Hypothalamus (tissue), 51 donors: ENCODE measurements at regions not wholly inside any gene's neighbourhood (a gene's known extent, or its start where the extent isn't known, plus 50 kb on each side); places are given as distances from the start of the nearest gene placed in this dataset.
A peak's percentile ranks its signal among the peaks of the same experiment; 100 is the strongest.

Source experiments
- DNase-seq, 51 donors: peaks; one replicate each; lab custom pipeline; 2025; lab: John Stamatoyannopoulos, UW

- no peak for DNase-seq
Observed at GRCh38 chr22:27441706-27442475, 359.7 kb downstream of the MN1 start.

- no peak for DNase-seq
Observed at GRCh38 chr22:27443306-27443705, 358.2 kb downstream of the MN1 start.

- DNase-seq = no peak
Observed at GRCh38 chr22:27445881-27446280, 355.7 kb downstream of the MN1 start.

DNA sequence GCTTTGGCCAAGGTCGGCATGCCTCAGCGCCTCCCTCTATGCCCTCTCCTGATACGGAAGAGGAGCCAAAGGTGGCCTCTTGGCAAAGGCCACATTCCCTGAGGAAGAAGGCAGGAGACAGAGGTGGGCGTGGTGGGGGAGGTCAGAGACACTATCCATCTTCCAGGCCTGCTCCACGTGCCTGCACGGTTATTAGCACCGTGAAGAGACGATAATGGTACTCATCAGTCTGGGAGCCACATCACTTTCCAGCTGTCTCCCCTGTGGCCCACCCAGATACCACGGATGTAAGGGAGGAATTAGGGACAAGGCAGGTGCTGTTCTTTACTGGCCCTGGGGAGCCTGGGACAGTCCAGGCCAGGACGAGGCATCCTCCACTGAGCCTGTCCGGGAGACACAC is 354.3 kb downstream of the MN1 start:
- no peak for DNase-seq

DNA sequence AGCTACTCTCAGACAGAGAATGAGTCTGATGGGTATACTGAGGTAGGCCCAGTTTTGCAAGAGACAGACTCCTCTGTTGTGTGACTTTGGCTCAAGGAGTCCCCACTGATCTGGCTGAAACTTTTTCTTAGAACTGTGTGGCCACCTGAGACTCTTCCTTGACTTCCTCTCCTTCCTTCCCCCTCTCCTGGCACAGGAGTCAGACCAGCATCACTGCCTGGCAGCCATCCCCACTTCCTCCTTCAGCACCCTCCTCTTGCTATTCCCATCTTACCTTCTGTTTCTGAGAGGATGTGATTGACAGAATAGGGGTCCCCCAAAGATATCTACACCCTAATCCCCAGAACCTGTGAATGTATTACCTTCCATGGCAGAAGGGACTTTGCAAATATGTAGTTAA is 351.1 kb downstream of the MN1 start:
- no peak for DNase-seq

- DNase-seq = no peak
Observed at GRCh38 chr22:27452245-27452644, 349.3 kb downstream of the MN1 start.

- no peak for DNase-seq
Observed at GRCh38 chr22:27452922-27453321, 348.6 kb downstream of the MN1 start.

DNA sequence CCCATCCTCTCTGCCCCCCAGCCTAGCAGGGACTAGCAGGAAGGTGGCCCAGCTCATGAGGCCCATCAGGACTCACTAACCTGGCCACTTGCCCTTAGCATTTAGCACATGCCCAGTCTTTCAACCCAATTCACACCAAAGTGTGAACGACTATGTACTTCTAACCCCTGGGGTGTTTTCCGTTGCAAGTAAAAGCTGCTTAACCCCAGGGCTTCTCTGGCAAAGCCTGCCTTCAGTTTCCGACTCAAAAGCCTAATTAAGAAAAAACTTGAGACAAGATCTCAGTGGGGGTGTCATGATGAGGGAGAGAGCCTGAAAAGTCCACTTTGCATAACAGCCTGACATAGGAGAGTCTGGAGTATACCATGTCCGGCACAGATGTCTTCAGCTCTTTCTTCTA is 347.8 kb downstream of the MN1 start:
- no peak for DNase-seq

DNA sequence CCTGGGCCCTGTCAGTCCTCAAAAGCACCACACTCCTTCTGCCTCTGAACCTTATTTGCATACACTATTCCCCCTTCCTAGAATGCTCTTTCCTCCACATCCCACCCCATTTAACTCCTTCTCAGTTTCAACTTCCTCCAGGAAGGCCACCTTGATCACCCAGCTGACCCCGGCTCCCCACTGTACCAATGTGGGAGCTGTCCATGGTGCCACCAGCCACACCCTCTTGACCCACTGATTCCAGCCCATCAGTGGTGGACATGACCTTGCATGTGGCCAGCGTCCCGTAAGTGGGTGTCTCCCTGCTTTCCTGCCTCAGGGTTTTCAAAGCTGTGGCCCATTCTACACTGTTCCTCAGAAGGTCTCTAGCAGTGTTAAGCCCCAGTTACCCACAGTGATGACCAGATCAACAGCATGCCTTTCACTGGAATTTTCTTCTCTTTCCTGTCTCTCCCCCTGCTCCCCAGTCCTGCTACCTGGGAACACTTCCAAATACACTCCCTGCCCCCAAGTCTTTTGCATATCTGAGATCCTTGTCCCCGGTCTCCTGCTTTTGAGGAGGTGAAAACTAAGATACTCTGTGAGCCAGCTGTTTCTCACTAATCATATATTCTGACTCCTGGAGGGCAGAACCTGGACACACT is 346.6 kb downstream of the MN1 start:
- no peak for DNase-seq

GRCh38 chr22:27455526-27455925 is 346.0 kb downstream of the MN1 start:
- no peak for DNase-seq

DNA sequence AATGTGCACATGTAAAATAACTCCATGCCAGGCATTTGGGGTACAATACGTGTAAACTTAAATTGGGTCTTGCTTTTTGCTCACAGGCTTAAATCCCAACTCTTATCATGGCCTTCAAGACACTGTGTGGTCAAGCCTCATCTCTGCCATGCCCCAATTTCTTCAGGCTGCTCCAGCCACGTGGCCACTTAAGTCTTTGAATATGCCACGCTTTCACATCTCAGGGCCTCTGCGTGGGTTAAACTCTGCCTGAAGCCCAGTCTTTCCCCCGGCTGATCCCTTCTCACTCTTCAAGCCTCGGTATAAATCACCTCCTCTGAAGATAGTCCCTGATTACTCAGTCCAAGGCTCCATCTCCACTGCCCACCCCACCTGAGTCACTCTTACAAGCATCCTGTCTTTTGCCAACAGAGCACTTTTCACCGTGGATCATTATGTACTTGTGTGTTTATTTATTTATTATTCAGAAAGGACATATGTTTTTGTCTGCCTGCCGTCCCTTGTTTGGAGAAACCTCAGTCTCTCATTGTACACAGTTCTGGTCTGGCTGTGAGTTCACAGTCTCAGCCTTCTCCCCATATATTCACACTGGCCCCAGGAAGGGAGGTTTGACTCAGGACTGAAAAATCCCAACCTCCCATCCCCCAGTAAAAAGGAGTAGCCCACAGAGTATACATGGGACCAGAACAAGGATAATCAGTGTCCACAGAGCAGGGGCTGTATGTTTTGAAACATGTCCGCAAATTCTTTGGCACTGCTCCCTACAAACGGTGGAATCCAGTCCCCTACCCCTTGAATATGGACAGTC is 344.7 kb downstream of the MN1 start:
- no peak for DNase-seq

DNA sequence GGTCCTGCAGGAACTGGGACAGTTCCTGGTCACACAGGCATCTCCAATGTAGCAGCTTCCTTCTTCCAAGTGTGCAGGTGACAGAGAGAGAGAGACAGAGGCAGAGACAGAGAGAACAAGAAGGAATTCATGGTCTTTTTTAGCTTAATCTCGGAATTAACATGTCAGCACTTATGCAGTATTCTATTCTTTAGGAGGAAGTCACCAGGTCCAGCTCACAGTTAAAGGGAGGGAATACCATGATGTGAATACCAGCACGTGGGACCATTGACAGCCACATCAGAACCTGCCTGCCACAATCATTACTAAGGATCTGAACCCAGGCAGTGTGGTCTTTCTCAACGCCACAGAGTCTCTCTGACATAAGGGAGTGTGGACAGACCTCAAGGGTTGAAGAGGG is 341.6 kb downstream of the MN1 start:
- no peak for DNase-seq

GRCh38 chr22:27460591-27461347 is 340.8 kb downstream of the MN1 start:
- DNase-seq = peak in 20 of 51 donors; percentile 1 to 55 (median 26)

GRCh38 chr22:27461470-27461869 is 340.1 kb downstream of the MN1 start:
- DNase-seq = no peak

DNA sequence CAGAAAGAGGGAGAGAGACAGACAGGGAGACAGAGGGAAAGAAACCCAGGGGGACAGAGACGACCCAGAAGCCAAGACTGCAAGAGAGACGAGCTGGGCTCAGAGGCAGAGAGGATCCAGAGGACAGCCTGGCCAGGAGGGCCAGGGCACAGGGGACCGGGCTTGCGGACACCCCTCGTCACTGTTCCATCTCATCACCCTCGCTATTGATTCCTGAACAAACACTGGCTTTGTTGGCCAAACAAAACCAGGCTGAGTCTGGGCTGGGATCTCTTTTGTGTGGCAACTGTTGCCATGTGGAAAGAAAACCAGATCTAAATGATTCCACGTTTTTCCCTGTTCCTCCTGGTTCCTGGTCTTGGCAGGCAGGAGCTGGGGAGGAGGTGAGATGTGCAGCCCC is 339.4 kb downstream of the MN1 start:
- peak in 38 of 51 donors; percentile 4 to 80 (median 35) for DNase-seq

GRCh38 chr22:27463121-27463660 is 338.4 kb downstream of the MN1 start:
- DNase-seq = no peak

DNA sequence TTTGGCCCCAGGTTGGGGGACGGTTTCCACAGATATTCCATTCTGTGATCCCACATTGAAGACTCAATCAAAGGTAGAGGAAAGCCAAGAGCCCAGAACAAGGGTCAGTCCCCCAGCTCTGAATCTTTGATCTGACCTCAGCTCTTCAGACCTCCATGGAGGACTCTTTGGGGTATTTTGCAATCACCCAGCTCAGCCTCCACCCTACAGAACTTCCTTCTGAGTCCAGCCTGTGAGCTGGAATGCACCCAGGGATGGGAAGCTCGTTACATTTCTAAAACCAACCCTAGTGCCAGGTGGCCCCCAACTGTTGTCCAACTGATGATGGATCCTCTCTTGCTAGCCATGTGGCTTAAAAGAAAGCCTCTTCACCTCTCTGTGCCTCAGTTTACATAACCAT is 335.3 kb downstream of the MN1 start:
- DNase-seq = no peak

GRCh38 chr22:27466778-27467438 is 334.6 kb downstream of the MN1 start:
- no peak for DNase-seq

GRCh38 chr22:27467711-27468110 is 333.8 kb downstream of the MN1 start:
- DNase-seq = no peak

GRCh38 chr22:27468712-27469111 is 332.8 kb downstream of the MN1 start:
- no peak for DNase-seq
